ENCODE measurements at regions not wholly inside any gene's neighbourhood (a gene's known extent, or its start where the extent isn't known, plus 50 kb on each side); places are given as distances from the start of the nearest gene placed in this dataset.

- POLR2A ChIA-PET (ENCODE audit: low non-redundant PET) = no interaction called here
- CTCF ChIA-PET = no interaction called here
- TF ChIP-seq CTCF (conservative IDR thresholded peaks at IDR 0.05; ENCODE audit: low read depth) = no peak
- H3K27ac ChIP-seq = no peak overlapping the region
- peak; percentile 71 for DNase-seq (ENCODE audit: low spot score)
Measured at GRCh38 chr18:68427951-68428401, 286.9 kb downstream of the TMX3 start.

- ChIA-PET POLR2A (ENCODE audit: low non-redundant PET) (no interaction called here), CTCF (no interaction called here)
- no peak for DNase-seq (ENCODE audit: low spot score)
- TF ChIP-seq CTCF (conservative IDR thresholded peaks at IDR 0.05; ENCODE audit: low read depth) = no peak
- no peak overlapping the region for H3K27ac ChIP-seq
Measured at GRCh38 chr18:68426731-68427315, 288.1 kb downstream of the TMX3 start.

DNA sequence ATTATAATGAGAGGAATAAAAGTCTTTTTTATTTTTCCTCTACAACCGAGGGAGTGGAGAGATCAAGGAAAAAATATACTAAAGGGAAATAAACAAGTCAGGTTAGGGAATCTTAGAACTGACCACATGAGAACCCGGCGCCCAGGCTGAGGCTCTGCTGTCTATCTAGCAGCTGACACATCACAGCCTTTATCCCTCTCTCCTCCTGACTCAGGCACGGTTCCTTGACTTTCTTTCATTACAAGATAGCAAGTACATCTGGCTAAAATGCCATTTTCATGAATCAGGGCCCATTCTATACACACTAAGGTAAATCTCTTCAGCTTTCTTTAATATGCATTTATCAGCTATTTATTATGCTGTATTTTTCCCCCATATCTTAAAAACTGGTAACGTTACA is 296.0 kb downstream of the TMX3 start:
- H3K27ac ChIP-seq = no peak overlapping the region
- TF ChIP-seq CTCF (conservative IDR thresholded peaks at IDR 0.05; ENCODE audit: low read depth) = no peak
- ChIA-PET CTCF (no interaction called here), POLR2A (ENCODE audit: low non-redundant PET) (no interaction called here)
- DNase-seq (ENCODE audit: low spot score) = no peak

GRCh38 chr18:68418226-68418868 is 296.6 kb downstream of the TMX3 start:
- ChIA-PET POLR2A (ENCODE audit: low non-redundant PET) (no interaction called here), CTCF (no interaction called here)
- DNase-seq (ENCODE audit: low spot score) = no peak
- TF ChIP-seq CTCF (conservative IDR thresholded peaks at IDR 0.05; ENCODE audit: low read depth) = no peak
- no peak overlapping the region for H3K27ac ChIP-seq

DNA sequence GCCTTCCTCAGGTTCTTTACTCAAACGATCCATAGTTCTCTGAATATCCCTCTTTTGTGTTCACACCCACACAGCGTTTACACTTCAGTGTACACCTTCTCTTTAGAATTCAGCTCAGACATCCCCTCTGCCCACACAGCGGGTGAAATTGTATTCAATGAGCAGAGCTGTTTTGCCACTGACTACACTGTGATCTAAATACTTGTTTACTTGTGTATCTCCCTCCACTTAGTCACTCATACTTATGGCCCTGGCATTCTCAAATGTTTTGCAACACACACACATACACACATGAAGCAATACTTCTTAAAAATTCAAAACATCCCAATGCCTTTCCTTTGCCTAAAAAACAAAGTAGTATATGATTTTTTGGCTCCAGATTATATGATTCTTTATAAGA is 297.1 kb downstream of the TMX3 start:
- DNase-seq (ENCODE audit: low spot score) = no peak
- no peak for TF ChIP-seq CTCF (conservative IDR thresholded peaks at IDR 0.05; ENCODE audit: low read depth)
- no peak overlapping the region for H3K27ac ChIP-seq
- ChIA-PET POLR2A (ENCODE audit: low non-redundant PET) (no interaction called here), CTCF (no interaction called here)

- ChIA-PET POLR2A (ENCODE audit: low non-redundant PET) (no interaction called here), CTCF (interaction anchor here (0.6 kb wide), 1 partner anchor 1545 kb away, joined by 3 read pairs; no protein-coding TSS in a partner anchor)
- DNase-seq (ENCODE audit: low spot score) = no peak
- TF ChIP-seq CTCF (conservative IDR thresholded peaks at IDR 0.05; ENCODE audit: low read depth) = no peak
- no peak overlapping the region for H3K27ac ChIP-seq
Measured at GRCh38 chr18:68417166-68417799, 297.6 kb downstream of the TMX3 start.

Measured in RWPE1 (cell line).